ENCODE measurements at regions not wholly inside any gene's neighbourhood (a gene's known extent, or its start where the extent isn't known, plus 50 kb on each side); places are given as distances from the start of the nearest gene placed in this dataset.
A peak's percentile ranks its signal among the peaks of the same experiment; 100 is the strongest.
"Not testable (repeated sequence)": the region's sequence is repeated elsewhere in the genome, so short reads cannot be mapped to it uniquely, and the experiment has no call there.

DNA sequence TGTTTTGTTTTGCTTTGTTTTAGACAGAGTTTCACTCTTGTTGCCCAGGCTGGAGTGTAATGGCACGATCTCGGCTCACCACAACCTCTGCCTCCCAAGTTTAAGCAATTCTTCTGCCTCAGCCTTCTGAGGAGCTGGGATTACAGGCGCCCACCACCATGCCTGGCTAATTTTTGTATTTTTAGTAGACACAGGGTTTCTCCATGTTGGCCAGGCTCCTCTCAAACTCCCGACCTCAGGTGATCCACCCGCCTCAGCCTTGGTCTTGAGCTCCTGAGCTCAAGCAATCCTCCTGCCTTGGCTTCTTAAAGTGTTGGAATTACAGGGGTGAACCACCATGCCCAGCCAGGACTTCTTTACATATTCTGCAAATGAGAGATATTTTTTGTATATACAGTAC, 57.5 kb upstream of the WNT7B start:
- H3K27ac ChIP-seq (ENCODE audit: low read length); ATAC-seq (replicated peaks in 1 of 4); DNase-seq; H3K36me3 Mint-ChIP-seq; H3K36me3 ChIP-seq (ENCODE audit: control insufficient read depth in 2 of 2, extremely low read depth in 1 of 2, insufficient read depth in 1 of 2, low read length in 1 of 2); H3K27ac Mint-ChIP-seq; POLR2A ChIA-PET; H3K4me3 ChIP-seq (ENCODE audit: control insufficient read depth in 1 of 2, extremely low read depth in 1 of 2, low read length in 1 of 2); H3K27me3 Mint-ChIP-seq; H3K27me3 ChIP-seq (replicated peaks in 1 of 2; ENCODE audit: control insufficient read depth in 2 of 2, extremely low read depth in 1 of 2, insufficient read depth in 2 of 2, low read length in 1 of 2); H3K9me3 ChIP-seq; H3K9me3 Mint-ChIP-seq: not testable (repeated sequence)
- peaks cover 15 to 17% of the 10 kb centered on the region in 2 experiments for H3K4me1 ChIP-seq (ENCODE audit: control insufficient read depth in 1 of 2, extremely low read depth in 1 of 2, insufficient read depth in 2 of 2, low read length in 2 of 2)
- Mint-ChIP-seq H3K4me1 (peaks cover 11 to 20% (median 19%) of the 10 kb centered on the region in 3 donors), H3K4me3 (peak overlapping the region in 2 of 3 donors; percentile 79 to 84)
- 100% methylated on average over 3 of the region's 5 CpGs for WGBS (ENCODE audit: insufficient coverage)
- CTCF ChIA-PET = interaction anchor here (0.6 to 1.0 kb wide), 2 partner anchors 29 to 261 kb away, joined by 3 to 4 read pairs; no protein-coding TSS in a partner anchor

DNA sequence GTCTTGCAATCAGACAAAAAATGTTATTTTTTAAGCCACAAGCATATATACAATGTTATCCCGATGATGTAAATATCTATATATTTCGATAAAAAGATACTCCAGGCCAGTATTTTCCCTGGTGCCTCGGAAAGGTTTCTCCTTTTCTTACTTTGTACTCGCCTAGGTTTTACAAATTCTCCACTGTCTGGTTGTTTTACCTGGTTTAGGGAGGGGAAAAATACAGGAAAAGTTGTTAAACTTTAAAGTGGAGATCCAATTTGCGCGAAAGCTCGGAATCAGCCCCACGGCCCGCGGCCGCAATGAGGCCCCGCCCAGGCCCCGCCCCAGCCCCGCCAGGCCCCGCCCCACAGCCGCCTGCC, 58.4 kb upstream of the WNT7B start:
- Mint-ChIP-seq H3K9me3 (no peaks in the 10 kb centered on the region), H3K4me3 (peak overlapping the region; percentile 71 to 84 (median 79))

GRCh38 chr22:46035742-46036557, 59.0 kb upstream of the WNT7B start:
- Mint-ChIP-seq H3K27me3 (no peaks in the 10 kb centered on the region), H3K36me3 (no peaks in the 10 kb centered on the region), H3K4me1 (peaks cover 11 to 20% (median 20%) of the 10 kb centered on the region in 3 donors), H3K27ac (peak overlapping the region; percentile 91 to 93), H3K9me3 (no peaks in the 10 kb centered on the region), H3K4me3 (peak overlapping the region; percentile 79 to 84 (median 81))
- ATAC-seq (replicated peaks in 1 of 4) = peak; percentile 86 to 93 (median 91)
- peak overlapping the region; percentile 77 to 79 for H3K4me3 ChIP-seq (ENCODE audit: control insufficient read depth in 1 of 2, extremely low read depth in 1 of 2, low read length in 1 of 2)
- POLR2A ChIA-PET = interaction anchor here (0.6 to 1.9 kb wide), 3 partner anchors 23 to 37 kb away, joined by 4 to 8 read pairs (median 4); no protein-coding TSS in a partner anchor
- DNase-seq = peak; percentile 98 to 100 (median 100)
- no peaks in the 10 kb centered on the region for H3K27me3 ChIP-seq (replicated peaks in 1 of 2; ENCODE audit: control insufficient read depth in 2 of 2, extremely low read depth in 1 of 2, insufficient read depth in 2 of 2, low read length in 1 of 2)
- H3K27ac ChIP-seq (ENCODE audit: low read length) = peak overlapping the region; percentile 97
- no peaks in the 10 kb centered on the region for H3K9me3 ChIP-seq
- under 1% methylated on average over 79 of the region's 84 CpGs for WGBS (ENCODE audit: insufficient coverage)
- CTCF ChIA-PET = interaction anchor here (0.6 to 3.3 kb wide), 16 partner anchors 17 to 873 kb away, joined by 3 to 78 read pairs (median 4); partner anchors contain the start of gene TBC1D22A (in 1 of the 2)
- peaks cover 15 to 17% of the 10 kb centered on the region in 2 experiments for H3K4me1 ChIP-seq (ENCODE audit: control insufficient read depth in 1 of 2, extremely low read depth in 1 of 2, insufficient read depth in 2 of 2, low read length in 2 of 2)
- no peaks in the 10 kb centered on the region for H3K36me3 ChIP-seq (ENCODE audit: control insufficient read depth in 2 of 2, extremely low read depth in 1 of 2, insufficient read depth in 1 of 2, low read length in 1 of 2)

More for the DNA sequence above, 58.4 kb upstream of the WNT7B start:
- no peaks in the 10 kb centered on the region for H3K36me3 Mint-ChIP-seq
- ChIA-PET CTCF (interaction anchor here in 1 of 2 donors (0.6 to 3.3 kb wide), 7 partner anchors 28 to 873 kb away, joined by 3 to 78 read pairs (median 3); partner anchors contain the start of gene TBC1D22A), POLR2A (interaction anchor here (0.6 to 1.9 kb wide), 3 partner anchors 22 to 38 kb away, joined by 4 to 8 read pairs (median 4); no protein-coding TSS in a partner anchor)
- ATAC-seq (replicated peaks in 1 of 4) (no peak), DNase-seq (no peak)
- Histone ChIP-seq H3K27me3 (replicated peaks in 1 of 2; ENCODE audit: control insufficient read depth in 2 of 2, extremely low read depth in 1 of 2, insufficient read depth in 2 of 2, low read length in 1 of 2) (peaks cover 0 to 2% of the 10 kb centered on the region in 2 experiments), H3K9me3 (no peaks in the 10 kb centered on the region), H3K4me3 (ENCODE audit: control insufficient read depth in 1 of 2, extremely low read depth in 1 of 2, low read length in 1 of 2) (peak overlapping the region; percentile 52 to 53), H3K27ac (ENCODE audit: low read length) (peak overlapping the region; percentile 82), H3K4me1 (ENCODE audit: control insufficient read depth in 1 of 2, extremely low read depth in 1 of 2, insufficient read depth in 2 of 2, low read length in 2 of 2) (peaks cover 15 to 17% of the 10 kb centered on the region in 2 experiments), H3K36me3 (ENCODE audit: control insufficient read depth in 2 of 2, extremely low read depth in 1 of 2, insufficient read depth in 1 of 2, low read length in 1 of 2) (no peaks in the 10 kb centered on the region)
- H3K27ac Mint-ChIP-seq = peak overlapping the region; percentile 83 to 90
- WGBS (ENCODE audit: insufficient coverage) = 0% methylated on average over 8 of the region's 16 CpGs
- H3K4me1 Mint-ChIP-seq = peaks cover 11 to 20% (median 20%) of the 10 kb centered on the region in 3 donors
- H3K27me3 Mint-ChIP-seq = no peaks in the 10 kb centered on the region

DNA sequence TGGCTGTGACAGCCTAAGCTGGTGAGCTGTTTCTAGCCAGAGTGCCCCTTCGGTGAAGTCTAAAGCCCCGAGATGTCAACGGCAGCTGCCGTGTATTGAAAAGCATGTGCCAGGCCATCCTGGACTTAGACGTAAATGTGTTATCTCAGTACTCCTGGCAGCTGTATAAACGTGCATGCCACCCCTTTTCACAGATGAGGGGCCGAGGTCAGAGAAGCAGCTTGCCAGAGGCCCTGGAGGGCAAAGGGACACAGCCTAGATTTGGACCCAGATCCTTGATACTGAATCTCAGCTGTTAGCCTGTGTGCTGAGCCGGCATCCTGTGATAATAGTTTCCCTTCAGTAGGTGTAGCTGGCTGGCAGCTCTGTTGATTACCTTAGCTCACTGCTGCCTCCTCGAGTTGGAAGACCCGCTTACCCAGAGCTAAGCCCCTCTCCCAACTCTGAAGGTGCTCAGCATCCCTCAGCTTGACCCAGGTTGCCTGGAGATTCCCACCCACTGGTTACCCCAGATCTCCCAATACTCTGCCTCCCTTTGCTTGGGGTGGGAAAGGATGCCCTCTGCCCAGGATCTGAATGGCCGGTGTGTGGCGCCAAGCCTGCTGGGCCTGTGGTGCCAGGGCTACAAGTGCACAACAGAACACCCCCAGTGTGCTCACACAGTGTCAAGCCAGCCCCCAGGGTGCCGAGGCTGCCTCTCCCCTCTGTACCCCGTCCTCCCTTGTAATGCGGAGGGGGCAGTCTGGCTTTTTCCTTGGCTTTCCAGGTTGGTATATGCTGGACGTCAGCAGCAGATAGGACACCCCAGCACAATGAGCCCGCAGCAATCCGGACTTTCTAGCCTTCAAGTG, 59.8 kb upstream of the WNT7B start:
- Mint-ChIP-seq H3K4me1 (peaks cover 11 to 20% (median 20%) of the 10 kb centered on the region in 3 donors), H3K27ac (peak overlapping the region; percentile 91 to 93), H3K27me3 (no peaks in the 10 kb centered on the region), H3K36me3 (no peaks in the 10 kb centered on the region), H3K4me3 (peak overlapping the region; percentile 79 to 84 (median 81)), H3K9me3 (no peaks in the 10 kb centered on the region)
- Histone ChIP-seq H3K4me1 (ENCODE audit: control insufficient read depth in 1 of 2, extremely low read depth in 1 of 2, insufficient read depth in 2 of 2, low read length in 2 of 2) (peaks cover 15 to 17% of the 10 kb centered on the region in 2 experiments), H3K27me3 (replicated peaks in 1 of 2; ENCODE audit: control insufficient read depth in 2 of 2, extremely low read depth in 1 of 2, insufficient read depth in 2 of 2, low read length in 1 of 2) (no peaks in the 10 kb centered on the region), H3K36me3 (ENCODE audit: control insufficient read depth in 2 of 2, extremely low read depth in 1 of 2, insufficient read depth in 1 of 2, low read length in 1 of 2) (no peaks in the 10 kb centered on the region), H3K27ac (ENCODE audit: low read length) (peak overlapping the region; percentile 97), H3K4me3 (ENCODE audit: control insufficient read depth in 1 of 2, extremely low read depth in 1 of 2, low read length in 1 of 2) (peak overlapping the region; percentile 77 to 79), H3K9me3 (no peaks in the 10 kb centered on the region)
- POLR2A ChIA-PET = interaction anchor here (0.6 to 1.9 kb wide), 4 partner anchors 23 to 783 kb away, joined by 4 to 8 read pairs (median 5); no protein-coding TSS in a partner anchor
- CTCF ChIA-PET = interaction anchor here (0.6 to 3.3 kb wide), 12 partner anchors 16 to 80 kb away, joined by 3 to 78 read pairs (median 4); no protein-coding TSS in a partner anchor
- ATAC-seq (replicated peaks in 1 of 4) (peak; percentile 26 to 48 (median 30)), DNase-seq (peak; percentile 25 to 80 (median 59))
- WGBS (ENCODE audit: insufficient coverage) = 40% methylated on average over 13 of the region's 18 CpGs

DNA sequence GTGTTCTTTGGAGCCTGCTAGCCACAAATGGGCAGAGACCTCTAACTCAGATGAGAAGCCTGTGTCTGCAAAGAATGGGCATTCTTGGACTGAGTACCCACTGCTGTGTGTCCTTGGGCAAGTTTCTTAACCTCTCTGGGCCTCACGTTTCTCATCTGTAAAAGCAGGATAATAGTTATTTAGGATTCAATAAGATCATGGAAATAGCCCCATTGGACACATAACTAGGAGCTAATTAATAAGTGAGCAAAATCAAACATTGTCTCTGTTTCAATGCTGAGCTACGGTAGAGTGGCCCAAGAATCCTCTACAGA, 61.2 kb upstream of the WNT7B start:
- ChIA-PET POLR2A (no interaction called here), CTCF (interaction anchor here (0.7 to 3.3 kb wide), 2 partner anchors 31 to 119 kb away, joined by 7 to 78 read pairs; no protein-coding TSS in a partner anchor)
- Histone ChIP-seq H3K4me1 (ENCODE audit: control insufficient read depth in 1 of 2, extremely low read depth in 1 of 2, insufficient read depth in 2 of 2, low read length in 2 of 2) (peaks cover 15 to 17% of the 10 kb centered on the region in 2 experiments), H3K27me3 (replicated peaks in 1 of 2; ENCODE audit: control insufficient read depth in 2 of 2, extremely low read depth in 1 of 2, insufficient read depth in 2 of 2, low read length in 1 of 2) (no peaks in the 10 kb centered on the region), H3K4me3 (ENCODE audit: control insufficient read depth in 1 of 2, extremely low read depth in 1 of 2, low read length in 1 of 2) (no peak overlapping the region), H3K9me3 (no peaks in the 10 kb centered on the region), H3K36me3 (ENCODE audit: control insufficient read depth in 2 of 2, extremely low read depth in 1 of 2, insufficient read depth in 1 of 2, low read length in 1 of 2) (no peaks in the 10 kb centered on the region), H3K27ac (ENCODE audit: low read length) (no peak overlapping the region)
- H3K9me3 Mint-ChIP-seq = no peaks in the 10 kb centered on the region
- no peaks in the 10 kb centered on the region for H3K36me3 Mint-ChIP-seq
- H3K4me1 Mint-ChIP-seq = peaks cover 11 to 24% (median 24%) of the 10 kb centered on the region in 3 donors
- no peaks in the 10 kb centered on the region for H3K27me3 Mint-ChIP-seq
- H3K27ac Mint-ChIP-seq = peak overlapping the region in 1 of 2 donors; percentile 48
- DNase-seq (no peak), ATAC-seq (replicated peaks in 1 of 4) (no peak)
- WGBS (ENCODE audit: insufficient coverage) = 100% methylated on average over 1 of the region's 2 CpGs
- no peak overlapping the region for H3K4me3 Mint-ChIP-seq

All from T-cell (primary cell).